ENCODE measurements at regions not wholly inside any gene's neighbourhood (a gene's known extent, or its start where the extent isn't known, plus 50 kb on each side); places are given as distances from the start of the nearest gene placed in this dataset.

GRCh38 chr6:134593442-134593841 is 275.5 kb upstream of the SGK1 start:
- no peak overlapping the region for H2AFZ ChIP-seq
- CTCF ChIA-PET = no interaction called here
- no peak overlapping the region for H3K4me2 ChIP-seq
- no peaks in the 10 kb centered on the region for H3K9me3 ChIP-seq (ENCODE audit: insufficient read depth, low read depth)
- H4K20me1 ChIP-seq (ENCODE audit: insufficient read depth) = no peaks in the 10 kb centered on the region
- DNase-seq = no peak
- no peaks in the 10 kb centered on the region for H3K36me3 ChIP-seq (ENCODE audit: low read depth)
- intact Hi-C loops (cut with micrococcal nuclease; ENCODE audit: unreplicated experiment) = no loop called here
- H3K4me3 ChIP-seq = no peak overlapping the region
- H3K27me3 ChIP-seq (ENCODE audit: insufficient read depth, low read depth) = no peaks in the 10 kb centered on the region
- H3F3A ChIP-seq (ENCODE audit: insufficient read depth, low read depth) = peaks cover 10% of the 10 kb centered on the region; the same call in 1 of the 2 replicates
- no peak for TF ChIP-seq EZH2 (IDR thresholded peaks at IDR 0.05; ENCODE audit: low read depth)
- no peak for TF ChIP-seq CTCF (conservative IDR thresholded peaks at IDR 0.05)
- POLR2A ChIA-PET (ENCODE audit: unreplicated experiment) = no interaction called here
- no peaks in the 10 kb centered on the region for H3K9me2 ChIP-seq (ENCODE audit: insufficient read depth)
- peaks cover 15% of the 10 kb centered on the region for H3K4me1 ChIP-seq (replicated peaks; ENCODE audit: insufficient read depth)
- H3K27ac ChIP-seq = no peak overlapping the region
- no TSS peak for BruUV-seq (replicated peaks)
- H3K79me2 ChIP-seq (ENCODE audit: low read depth) = no peaks in the 10 kb centered on the region

GRCh38 chr6:134593024-134593423 is 275.1 kb upstream of the SGK1 start:
- no peak overlapping the region for H3K4me3 ChIP-seq
- H4K20me1 ChIP-seq (ENCODE audit: insufficient read depth) = no peaks in the 10 kb centered on the region
- no peaks in the 10 kb centered on the region for H3K79me2 ChIP-seq (ENCODE audit: low read depth)
- DNase-seq = no peak
- ChIA-PET POLR2A (ENCODE audit: unreplicated experiment) (no interaction called here), CTCF (no interaction called here)
- intact Hi-C loops (cut with micrococcal nuclease; ENCODE audit: unreplicated experiment) = no loop called here
- no peak overlapping the region for H3K4me2 ChIP-seq
- TF ChIP-seq EZH2 (IDR thresholded peaks at IDR 0.05; ENCODE audit: low read depth) (no peak), CTCF (conservative IDR thresholded peaks at IDR 0.05) (no peak)
- peaks cover 15% of the 10 kb centered on the region for H3K4me1 ChIP-seq (replicated peaks; ENCODE audit: insufficient read depth)
- H3K27me3 ChIP-seq (ENCODE audit: insufficient read depth, low read depth) = no peaks in the 10 kb centered on the region
- H3K9me2 ChIP-seq (ENCODE audit: insufficient read depth) = no peaks in the 10 kb centered on the region
- H3K27ac ChIP-seq = no peak overlapping the region
- H3F3A ChIP-seq (ENCODE audit: insufficient read depth, low read depth) = peaks cover 10% of the 10 kb centered on the region; the same call in 1 of the 2 replicates
- H3K9me3 ChIP-seq (ENCODE audit: insufficient read depth, low read depth) = no peaks in the 10 kb centered on the region
- BruUV-seq (replicated peaks) = no TSS peak
- H2AFZ ChIP-seq = no peak overlapping the region
- no peaks in the 10 kb centered on the region for H3K36me3 ChIP-seq (ENCODE audit: low read depth)

- intact Hi-C loops (cut with micrococcal nuclease; ENCODE audit: unreplicated experiment) = no loop called here
- H3K9me3 ChIP-seq (ENCODE audit: insufficient read depth, low read depth) = no peaks in the 10 kb centered on the region
- no peaks in the 10 kb centered on the region for H3K36me3 ChIP-seq (ENCODE audit: low read depth)
- CTCF ChIA-PET = no interaction called here
- peak overlapping the region; percentile 66 for H3K27ac ChIP-seq
- DNase-seq = no peak
- H2AFZ ChIP-seq = peak overlapping the region; percentile 12; the same call in 1 of the 2 replicates
- no peaks in the 10 kb centered on the region for H3K9me2 ChIP-seq (ENCODE audit: insufficient read depth)
- H3F3A ChIP-seq (ENCODE audit: insufficient read depth, low read depth) = peaks cover 10% of the 10 kb centered on the region; the same call in 1 of the 2 replicates
- H3K27me3 ChIP-seq (ENCODE audit: insufficient read depth, low read depth) = no peaks in the 10 kb centered on the region
- no peaks in the 10 kb centered on the region for H4K20me1 ChIP-seq (ENCODE audit: insufficient read depth)
- no TSS peak for BruUV-seq (replicated peaks)
- no peak overlapping the region for H3K4me3 ChIP-seq
- peaks cover 15% of the 10 kb centered on the region for H3K4me1 ChIP-seq (replicated peaks; ENCODE audit: insufficient read depth)
- POLR2A ChIA-PET (ENCODE audit: unreplicated experiment) = interaction anchor here (0.7 kb wide), 1 partner anchor 232 kb away, joined by 10 read pairs; no protein-coding TSS in a partner anchor
- TF ChIP-seq EZH2 (IDR thresholded peaks at IDR 0.05; ENCODE audit: low read depth) (no peak), CTCF (conservative IDR thresholded peaks at IDR 0.05) (no peak)
- no peak overlapping the region for H3K4me2 ChIP-seq
- no peaks in the 10 kb centered on the region for H3K79me2 ChIP-seq (ENCODE audit: low read depth)
These were observed 272.5 kb upstream of the SGK1 start for GRCh38 chr6:134590449-134590848.
